Testis (tissue), 2 donors: ENCODE measurements at regions not wholly inside any gene's neighbourhood (a gene's known extent, or its start where the extent isn't known, plus 50 kb on each side); places are given as distances from the start of the nearest gene placed in this dataset.
A peak's percentile ranks its signal among the peaks of the same experiment; 100 is the strongest.

Source experiments
- DNase-seq: peaks from one replicate; pipeline ENCODE4 v3.0.0-alpha.2; 2019
- H3K27ac ChIP-seq, 2 donors: fragments of 200-600 bp; sonication (generic); one replicate each; pipeline ENCODE4 v1.5.1; 2019
- H3K27me3 ChIP-seq: fragments of 200-600 bp; sonication (generic); one replicate; pipeline ENCODE4 v1.5.1; 2019
- H3K36me3 ChIP-seq: fragments of 200-600 bp; sonication (generic); one replicate; pipeline ENCODE4 v1.5.1; 2017; ENCODE audit warnings: low read depth; ENCODE audit errors: missing control alignments
- H3K4me1 ChIP-seq: fragments of 200-600 bp; sonication (generic); one replicate; pipeline ENCODE4 v1.5.1; 2019
- H3K4me3 ChIP-seq, 2 donors: fragments of 200-600 bp; sonication (generic); one replicate each; pipeline ENCODE4 v1.5.1; 2017 to 2019
- H3K9me3 ChIP-seq: fragments of 200-600 bp; sonication (generic); one replicate; pipeline ENCODE4 v1.5.1; 2017
- POLR2A ChIP-seq: fragments of 450-650 bp; IDR thresholded peaks from one replicate; pipeline ENCODE4 v1.6.1; 2017; ENCODE audit warnings: antibody characterized with exemption, mild to moderate bottlenecking, moderate library complexity
- WGBS, 2 donors: methylation state at CpG; one replicate each; pipeline ENCODE4 v1.1.5; 2018; 5-methylcytosine and 5-hydroxymethylcytosine counted together
- intact Hi-C: fragments of 100-400 bp; cut with DNase I; formaldehyde crosslinking; loops from one replicate; pipeline ENCODE4 v1.15.1; 2023; ENCODE audit warnings: low total_unique reads
- TF ChIP-seq, protein P1 (sequence below), 3 experiments: fragments of 450-650 bp in 2 of 3; fragments of 200-600 bp in 1 of 3; sonication (generic) in 1 of 3; IDR thresholded peaks; one replicate each; pipeline ENCODE4 v1.5.1; 2016 to 2019; ENCODE audit warnings: antibody characterized with exemption in 3 of 3, mild to moderate bottlenecking in 2 of 3, moderate library complexity in 1 of 3

GRCh38 chr2:238744951-238745350 lies 102.9 kb upstream of the TWIST2 start:
- Histone ChIP-seq H3K27me3 (no peaks in the 10 kb centered on the region), H3K4me3 (peak overlapping the region in 1 of 2 donors; percentile 23), H3K27ac (no peak overlapping the region), H3K36me3 (no peaks in the 10 kb centered on the region), H3K9me3 (no peaks in the 10 kb centered on the region), H3K4me1 (no peaks in the 10 kb centered on the region)
- intact Hi-C loops: no loop called here
- no peak for TF ChIP-seq POLR2A
- TF ChIP-seq, protein P1, sequence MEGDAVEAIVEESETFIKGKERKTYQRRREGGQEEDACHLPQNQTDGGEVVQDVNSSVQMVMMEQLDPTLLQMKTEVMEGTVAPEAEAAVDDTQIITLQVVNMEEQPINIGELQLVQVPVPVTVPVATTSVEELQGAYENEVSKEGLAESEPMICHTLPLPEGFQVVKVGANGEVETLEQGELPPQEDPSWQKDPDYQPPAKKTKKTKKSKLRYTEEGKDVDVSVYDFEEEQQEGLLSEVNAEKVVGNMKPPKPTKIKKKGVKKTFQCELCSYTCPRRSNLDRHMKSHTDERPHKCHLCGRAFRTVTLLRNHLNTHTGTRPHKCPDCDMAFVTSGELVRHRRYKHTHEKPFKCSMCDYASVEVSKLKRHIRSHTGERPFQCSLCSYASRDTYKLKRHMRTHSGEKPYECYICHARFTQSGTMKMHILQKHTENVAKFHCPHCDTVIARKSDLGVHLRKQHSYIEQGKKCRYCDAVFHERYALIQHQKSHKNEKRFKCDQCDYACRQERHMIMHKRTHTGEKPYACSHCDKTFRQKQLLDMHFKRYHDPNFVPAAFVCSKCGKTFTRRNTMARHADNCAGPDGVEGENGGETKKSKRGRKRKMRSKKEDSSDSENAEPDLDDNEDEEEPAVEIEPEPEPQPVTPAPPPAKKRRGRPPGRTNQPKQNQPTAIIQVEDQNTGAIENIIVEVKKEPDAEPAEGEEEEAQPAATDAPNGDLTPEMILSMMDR (IDR thresholded peaks at IDR 0.05): no peak
- WGBS, 2 donors: 63 to 76% methylated on average over 13 of the region's 13 CpGs
- DNase-seq: no peak

DNA sequence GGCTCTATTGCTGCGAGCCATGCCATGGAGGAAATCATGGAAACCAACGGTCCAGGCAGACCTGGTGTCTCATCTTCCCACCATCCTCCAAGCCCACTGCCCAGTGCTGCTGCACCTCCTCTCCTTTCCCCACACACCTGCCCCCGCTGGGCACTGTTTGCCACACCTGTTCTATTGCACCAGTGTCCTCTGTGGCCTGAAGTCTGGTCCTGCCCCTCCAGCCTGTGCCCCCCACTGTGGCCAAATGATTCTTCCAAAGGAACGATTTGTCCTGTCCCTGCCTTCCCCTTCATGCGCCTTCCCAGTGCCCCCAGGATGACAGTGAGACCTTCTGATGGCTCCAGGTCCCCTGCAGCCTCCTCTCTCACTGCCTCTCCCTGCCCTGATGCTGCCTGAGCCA lies 101.9 kb upstream of the TWIST2 start:
- Histone ChIP-seq H3K9me3 (no peaks in the 10 kb centered on the region), H3K27ac (no peak overlapping the region), H3K27me3 (no peaks in the 10 kb centered on the region), H3K36me3 (no peaks in the 10 kb centered on the region), H3K4me1 (no peaks in the 10 kb centered on the region), H3K4me3 (no peak overlapping the region)
- intact Hi-C loops: no loop called here
- DNase-seq: no peak
- TF ChIP-seq POLR2A: no peak
- TF ChIP-seq, protein P1 (IDR thresholded peaks at IDR 0.05): no peak
- WGBS, 2 donors: 70 to 84% methylated on average over 5 of the region's 5 CpGs

- DNase-seq: no peak
Measured at GRCh38 chr2:238747114-238747513, 100.8 kb upstream of the TWIST2 start.

GRCh38 chr2:238747557-238747956 lies 100.3 kb upstream of the TWIST2 start:
- no peaks in the 10 kb centered on the region for H3K9me3 ChIP-seq
- H3K27me3 ChIP-seq: no peaks in the 10 kb centered on the region
- no peaks in the 10 kb centered on the region for H3K36me3 ChIP-seq
- no peak overlapping the region for H3K4me3 ChIP-seq
- intact Hi-C loops: no loop called here
- no peak for DNase-seq
- no peaks in the 10 kb centered on the region for H3K4me1 ChIP-seq
- WGBS, 2 donors: 52 to 56% methylated on average over 3 of the region's 3 CpGs
- H3K27ac ChIP-seq: no peak overlapping the region
- TF ChIP-seq POLR2A: no peak
- TF ChIP-seq, protein P1 (IDR thresholded peaks at IDR 0.05): no peak

More at GRCh38 chr2:238747114-238747513, 100.8 kb upstream of the TWIST2 start:
- H3K9me3 ChIP-seq: no peaks in the 10 kb centered on the region
- 68 to 71% methylated on average over 18 of the region's 18 CpGs for WGBS, 2 donors
- H3K4me1 ChIP-seq: no peaks in the 10 kb centered on the region
- TF ChIP-seq, protein P1 (IDR thresholded peaks at IDR 0.05): no peak
- TF ChIP-seq POLR2A: no peak
- no peaks in the 10 kb centered on the region for H3K36me3 ChIP-seq
- intact Hi-C loops: no loop called here
- no peaks in the 10 kb centered on the region for H3K27me3 ChIP-seq
- H3K27ac ChIP-seq: no peak overlapping the region
- H3K4me3 ChIP-seq: no peak overlapping the region

DNA sequence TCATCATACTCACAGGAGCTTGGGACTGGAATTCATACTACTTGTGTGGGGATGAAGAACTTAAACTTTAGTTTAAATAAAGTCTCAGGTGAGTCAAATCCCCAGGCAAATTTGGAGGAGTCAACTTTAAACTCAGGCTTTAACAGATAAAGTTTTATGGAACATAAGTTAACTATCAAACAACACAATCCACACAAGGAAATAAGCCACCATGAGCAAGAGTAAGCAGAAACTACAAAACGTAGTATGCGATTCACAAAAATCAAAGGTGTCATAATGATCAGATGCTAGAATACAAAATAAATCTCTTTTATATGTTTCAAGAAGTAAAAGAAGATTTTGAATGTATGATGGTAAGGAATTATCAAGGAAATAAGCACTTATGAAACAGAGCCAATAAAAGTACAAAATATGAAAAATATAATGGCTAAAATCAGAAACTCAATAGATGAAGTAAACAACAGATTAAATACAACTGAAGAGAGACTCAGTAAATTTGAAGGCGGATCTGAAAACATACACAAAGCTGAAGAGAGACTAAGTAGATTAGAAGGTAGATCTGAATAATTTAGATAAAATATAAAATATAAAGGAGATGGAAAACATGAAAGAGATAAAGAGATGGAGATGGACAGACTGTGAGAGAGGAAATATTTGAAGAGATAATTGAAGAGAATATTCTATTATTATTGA lies 97.5 kb upstream of the TWIST2 start:
- Histone ChIP-seq H3K36me3 (no peaks in the 10 kb centered on the region), H3K4me3 (no peak overlapping the region), H3K27ac (no peak overlapping the region), H3K4me1 (no peaks in the 10 kb centered on the region), H3K27me3 (no peaks in the 10 kb centered on the region), H3K9me3 (no peaks in the 10 kb centered on the region)
- intact Hi-C loops: no loop called here
- TF ChIP-seq POLR2A: no peak
- TF ChIP-seq, protein P1 (IDR thresholded peaks at IDR 0.05): no peak
- no peak for DNase-seq
- 93% methylated on average over 3 of the region's 3 CpGs for WGBS, 2 donors
